WTC11 (cell line): ENCODE measurements at regions not wholly inside any gene's neighbourhood (a gene's known extent, or its start where the extent isn't known, plus 50 kb on each side); places are given as distances from the start of the nearest gene placed in this dataset.
"Not testable (repeated sequence)": the region's sequence is repeated elsewhere in the genome, so short reads cannot be mapped to it uniquely, and the experiment has no call there.

Experiments
- AR ChIP-seq: fragments of 250-450 bp; sonication (Bioruptor Pico); IDR thresholded peaks from 2 replicates; pipeline ENCODE4 v1.9.0; 2021; ENCODE audit warnings: mild to moderate bottlenecking
- ATF1 ChIP-seq: sonication (generic); formaldehyde crosslinking; IDR thresholded peaks from 2 replicates; pipeline ENCODE4 v1.8.1; 2023; ENCODE audit warnings: mild to moderate bottlenecking, moderate library complexity, missing genetic modification reagents
- CBFB ChIP-seq: sonication (generic); formaldehyde crosslinking; IDR thresholded peaks from 2 replicates; pipeline ENCODE4 v1.8.1; 2022; ENCODE audit warnings: mild to moderate bottlenecking, low read depth, missing genetic modification reagents
- ETV6 ChIP-seq: sonication (generic); formaldehyde crosslinking; IDR thresholded peaks from 2 replicates; pipeline ENCODE4 v1.8.1; 2022; ENCODE audit warnings: mild to moderate bottlenecking, missing genetic modification reagents
- KAT7 ChIP-seq: sonication (generic); formaldehyde crosslinking; IDR thresholded peaks from 2 replicates; pipeline ENCODE4 v1.8.1; 2023; ENCODE audit warnings: missing genetic modification reagents, mild to moderate bottlenecking, borderline replicate concordance
- RELA ChIP-seq: sonication (generic); formaldehyde crosslinking; IDR thresholded peaks from 2 replicates; pipeline ENCODE4 v1.8.1; 2022; ENCODE audit warnings: missing genetic modification reagents, mild to moderate bottlenecking, borderline replicate concordance
- SP1 ChIP-seq: sonication (generic); formaldehyde crosslinking; conservative IDR thresholded peaks from 2 replicates; pipeline ENCODE4 v1.8.1; 2022; ENCODE audit warnings: missing genetic modification reagents
- TF ChIP-seq, protein P1 (sequence below): fragments of 200-600 bp; IDR thresholded peaks from 2 replicates; pipeline ENCODE4 v1.8.0; 2022; ENCODE audit warnings: antibody characterized with exemption
- TF ChIP-seq, protein P2 (sequence below): sonication (generic); formaldehyde crosslinking; IDR thresholded peaks from 2 replicates; pipeline ENCODE4 v1.8.1; 2023; ENCODE audit warnings: mild to moderate bottlenecking, missing genetic modification reagents, moderate library complexity
- TF ChIP-seq, protein P3 (sequence below): sonication (generic); formaldehyde crosslinking; IDR thresholded peaks from 2 replicates; pipeline ENCODE4 v1.8.0; 2022; ENCODE audit warnings: mild to moderate bottlenecking, missing genetic modification reagents
- TF ChIP-seq, protein P4 (sequence below): sonication (generic); formaldehyde crosslinking; IDR thresholded peaks from 2 replicates; pipeline ENCODE4 v1.8.0; 2022; ENCODE audit warnings: mild to moderate bottlenecking, missing genetic modification reagents
- TF ChIP-seq, protein P5 (sequence below): sonication (generic); formaldehyde crosslinking; IDR thresholded peaks from 2 replicates; pipeline ENCODE4 v1.8.1; 2022; ENCODE audit warnings: missing genetic modification reagents, borderline replicate concordance
- TF ChIP-seq, protein P6 (sequence below): sonication (generic); formaldehyde crosslinking; IDR thresholded peaks from 2 replicates; pipeline ENCODE4 v1.8.1; 2023; ENCODE audit warnings: mild to moderate bottlenecking, moderate library complexity, missing genetic modification reagents

DNA sequence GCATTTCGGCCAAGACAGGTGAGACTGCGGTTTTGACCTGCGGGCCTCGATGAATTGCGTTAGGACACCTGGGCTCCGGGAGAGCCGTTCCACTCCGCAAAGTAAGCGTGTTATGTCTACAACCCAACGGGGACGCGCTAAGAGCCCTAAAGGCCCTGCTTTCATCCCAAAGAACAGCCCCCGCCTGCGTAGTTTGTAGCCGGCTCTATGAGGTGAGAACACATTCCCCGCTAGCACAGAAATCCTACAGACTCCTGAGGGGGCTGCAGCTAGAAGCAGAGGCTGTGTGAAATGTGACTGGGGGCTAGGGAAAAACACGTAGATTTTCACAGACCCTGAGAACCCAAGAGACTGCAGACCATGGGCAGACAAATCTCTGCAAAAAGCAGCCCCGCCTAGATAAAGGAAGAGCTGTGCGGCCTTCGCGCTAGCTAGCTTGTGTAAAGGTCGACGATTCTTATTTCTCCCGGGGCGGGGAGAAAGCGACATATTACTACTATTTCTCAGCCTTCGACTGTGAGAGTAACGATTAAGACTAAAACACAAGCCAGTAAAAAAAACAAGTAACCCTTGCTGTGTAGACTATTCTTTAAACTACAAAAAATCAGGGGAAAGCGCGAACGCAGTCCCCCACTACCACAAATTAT, 242.9 kb downstream of the FAM72C start:
- TF ChIP-seq, protein P1, sequence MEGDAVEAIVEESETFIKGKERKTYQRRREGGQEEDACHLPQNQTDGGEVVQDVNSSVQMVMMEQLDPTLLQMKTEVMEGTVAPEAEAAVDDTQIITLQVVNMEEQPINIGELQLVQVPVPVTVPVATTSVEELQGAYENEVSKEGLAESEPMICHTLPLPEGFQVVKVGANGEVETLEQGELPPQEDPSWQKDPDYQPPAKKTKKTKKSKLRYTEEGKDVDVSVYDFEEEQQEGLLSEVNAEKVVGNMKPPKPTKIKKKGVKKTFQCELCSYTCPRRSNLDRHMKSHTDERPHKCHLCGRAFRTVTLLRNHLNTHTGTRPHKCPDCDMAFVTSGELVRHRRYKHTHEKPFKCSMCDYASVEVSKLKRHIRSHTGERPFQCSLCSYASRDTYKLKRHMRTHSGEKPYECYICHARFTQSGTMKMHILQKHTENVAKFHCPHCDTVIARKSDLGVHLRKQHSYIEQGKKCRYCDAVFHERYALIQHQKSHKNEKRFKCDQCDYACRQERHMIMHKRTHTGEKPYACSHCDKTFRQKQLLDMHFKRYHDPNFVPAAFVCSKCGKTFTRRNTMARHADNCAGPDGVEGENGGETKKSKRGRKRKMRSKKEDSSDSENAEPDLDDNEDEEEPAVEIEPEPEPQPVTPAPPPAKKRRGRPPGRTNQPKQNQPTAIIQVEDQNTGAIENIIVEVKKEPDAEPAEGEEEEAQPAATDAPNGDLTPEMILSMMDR = not testable (repeated sequence)
- TF ChIP-seq, protein P2, sequence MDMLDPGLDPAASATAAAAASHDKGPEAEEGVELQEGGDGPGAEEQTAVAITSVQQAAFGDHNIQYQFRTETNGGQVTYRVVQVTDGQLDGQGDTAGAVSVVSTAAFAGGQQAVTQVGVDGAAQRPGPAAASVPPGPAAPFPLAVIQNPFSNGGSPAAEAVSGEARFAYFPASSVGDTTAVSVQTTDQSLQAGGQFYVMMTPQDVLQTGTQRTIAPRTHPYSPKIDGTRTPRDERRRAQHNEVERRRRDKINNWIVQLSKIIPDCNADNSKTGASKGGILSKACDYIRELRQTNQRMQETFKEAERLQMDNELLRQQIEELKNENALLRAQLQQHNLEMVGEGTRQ (CRISPR knock-in tag) = not testable (repeated sequence)
- TF ChIP-seq, protein P3, sequence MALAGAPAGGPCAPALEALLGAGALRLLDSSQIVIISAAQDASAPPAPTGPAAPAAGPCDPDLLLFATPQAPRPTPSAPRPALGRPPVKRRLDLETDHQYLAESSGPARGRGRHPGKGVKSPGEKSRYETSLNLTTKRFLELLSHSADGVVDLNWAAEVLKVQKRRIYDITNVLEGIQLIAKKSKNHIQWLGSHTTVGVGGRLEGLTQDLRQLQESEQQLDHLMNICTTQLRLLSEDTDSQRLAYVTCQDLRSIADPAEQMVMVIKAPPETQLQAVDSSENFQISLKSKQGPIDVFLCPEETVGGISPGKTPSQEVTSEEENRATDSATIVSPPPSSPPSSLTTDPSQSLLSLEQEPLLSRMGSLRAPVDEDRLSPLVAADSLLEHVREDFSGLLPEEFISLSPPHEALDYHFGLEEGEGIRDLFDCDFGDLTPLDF (CRISPR knock-in tag) = not testable (repeated sequence)
- not testable (repeated sequence) for TF ChIP-seq SP1; RELA (CRISPR knock-in tag); AR (CRISPR knock-in tag); ETV6 (CRISPR knock-in tag); KAT7 (CRISPR knock-in tag); CBFB; ATF1
- TF ChIP-seq, protein P4, sequence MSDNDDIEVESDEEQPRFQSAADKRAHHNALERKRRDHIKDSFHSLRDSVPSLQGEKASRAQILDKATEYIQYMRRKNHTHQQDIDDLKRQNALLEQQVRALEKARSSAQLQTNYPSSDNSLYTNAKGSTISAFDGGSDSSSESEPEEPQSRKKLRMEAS (CRISPR knock-in tag) = not testable (repeated sequence)
- TF ChIP-seq, protein P5, sequence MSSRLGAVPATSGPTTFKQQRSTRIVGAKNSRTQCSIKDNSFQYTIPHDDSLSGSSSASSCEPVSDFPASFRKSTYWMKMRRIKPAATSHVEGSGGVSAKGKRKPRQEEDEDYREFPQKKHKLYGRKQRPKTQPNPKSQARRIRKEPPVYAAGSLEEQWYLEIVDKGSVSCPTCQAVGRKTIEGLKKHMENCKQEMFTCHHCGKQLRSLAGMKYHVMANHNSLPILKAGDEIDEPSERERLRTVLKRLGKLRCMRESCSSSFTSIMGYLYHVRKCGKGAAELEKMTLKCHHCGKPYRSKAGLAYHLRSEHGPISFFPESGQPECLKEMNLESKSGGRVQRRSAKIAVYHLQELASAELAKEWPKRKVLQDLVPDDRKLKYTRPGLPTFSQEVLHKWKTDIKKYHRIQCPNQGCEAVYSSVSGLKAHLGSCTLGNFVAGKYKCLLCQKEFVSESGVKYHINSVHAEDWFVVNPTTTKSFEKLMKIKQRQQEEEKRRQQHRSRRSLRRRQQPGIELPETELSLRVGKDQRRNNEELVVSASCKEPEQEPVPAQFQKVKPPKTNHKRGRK (CRISPR knock-in tag) = not testable (repeated sequence)
- TF ChIP-seq, protein P6, sequence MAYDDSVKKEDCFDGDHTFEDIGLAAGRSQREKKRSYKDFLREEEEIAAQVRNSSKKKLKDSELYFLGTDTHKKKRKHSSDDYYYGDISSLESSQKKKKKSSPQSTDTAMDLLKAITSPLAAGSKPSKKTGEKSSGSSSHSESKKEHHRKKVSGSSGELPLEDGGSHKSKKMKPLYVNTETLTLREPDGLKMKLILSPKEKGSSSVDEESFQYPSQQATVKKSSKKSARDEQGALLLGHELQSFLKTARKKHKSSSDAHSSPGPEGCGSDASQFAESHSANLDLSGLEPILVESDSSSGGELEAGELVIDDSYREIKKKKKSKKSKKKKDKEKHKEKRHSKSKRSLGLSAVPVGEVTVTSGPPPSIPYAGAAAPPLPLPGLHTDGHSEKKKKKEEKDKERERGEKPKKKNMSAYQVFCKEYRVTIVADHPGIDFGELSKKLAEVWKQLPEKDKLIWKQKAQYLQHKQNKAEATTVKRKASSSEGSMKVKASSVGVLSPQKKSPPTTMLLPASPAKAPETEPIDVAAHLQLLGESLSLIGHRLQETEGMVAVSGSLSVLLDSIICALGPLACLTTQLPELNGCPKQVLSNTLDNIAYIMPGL (CRISPR knock-in tag) = not testable (repeated sequence)
